Liver (tissue), 8 donors: ENCODE measurements at regions not wholly inside any gene's neighbourhood (a gene's known extent, or its start where the extent isn't known, plus 50 kb on each side); places are given as distances from the start of the nearest gene placed in this dataset.

Source experiments
- DNase-seq: peaks from one replicate; pipeline ENCODE4 v3.0.0-alpha.2; 2017; ENCODE audit warnings: low spot score
- H3K27ac ChIP-seq, 2 donors: one replicate each; pipeline ENCODE4 v1.7.0; 2013; ENCODE audit warnings: inconsistent platforms in 2 of 2, low read length in 2 of 2, control low read depth in 1 of 2, low read depth in 1 of 2, mild to moderate bottlenecking in 1 of 2
- H3K27me3 ChIP-seq, 4 donors: one replicate each; pipeline versions ENCODE4 v1.6.1 to v1.7.0; 2013; ENCODE audit warnings: low read length in 3 of 4, inconsistent platforms in 1 of 4, mild to moderate bottlenecking in 1 of 4, moderate library complexity in 1 of 4; ENCODE audit not compliant: control insufficient read depth in 4 of 4, insufficient read depth in 4 of 4
- H3K36me3 ChIP-seq, 4 donors: one replicate each; pipeline versions ENCODE4 v1.6.1 to v1.7.0; 2013; ENCODE audit warnings: low read length in 3 of 4, mild to moderate bottlenecking in 3 of 4, low read depth in 1 of 4, moderate library complexity in 1 of 4; ENCODE audit not compliant: control insufficient read depth in 4 of 4, insufficient read depth in 3 of 4
- H3K4me1 ChIP-seq, 4 donors: one replicate each; pipeline versions ENCODE4 v1.6.1 to v1.7.0; 2013; ENCODE audit warnings: low read length in 3 of 4, mild to moderate bottlenecking in 3 of 4, moderate library complexity in 1 of 4; ENCODE audit not compliant: control insufficient read depth in 4 of 4, insufficient read depth in 4 of 4
- H3K4me3 ChIP-seq, 3 donors: one replicate each; pipeline versions ENCODE4 v1.6.1 to v1.7.0; 2013; ENCODE audit warnings: low read length in 3 of 3, control low read depth in 1 of 3, low read depth in 1 of 3, mild to moderate bottlenecking in 1 of 3
- H3K9ac ChIP-seq, 2 donors: one replicate each; pipeline ENCODE4 v1.7.0; 2013; ENCODE audit warnings: low read length in 2 of 2, mild to moderate bottlenecking in 2 of 2, moderate library complexity in 2 of 2, control low read depth in 1 of 2, low read depth in 1 of 2
- H3K9me3 ChIP-seq, 4 donors: one replicate each; pipeline versions ENCODE4 v1.6.1 to v1.7.0; 2013; ENCODE audit warnings: low read length in 3 of 4; ENCODE audit not compliant: control insufficient read depth in 4 of 4
- ATF3 ChIP-seq: IDR thresholded peaks from 2 replicates; pipeline ENCODE4 v1.6.1; 2016; ENCODE audit warnings: antibody characterized with exemption
- EGR1 ChIP-seq, 2 donors: IDR thresholded peaks; 2 replicates each; pipeline ENCODE4 v1.6.1; 2016 to 2018; ENCODE audit warnings: antibody characterized with exemption in 2 of 2, low read depth in 2 of 2
- FOXA1 ChIP-seq: IDR thresholded peaks from 2 replicates; pipeline ENCODE4 v1.6.1; 2016; ENCODE audit warnings: antibody characterized with exemption
- FOXA2 ChIP-seq: IDR thresholded peaks from 2 replicates; pipeline ENCODE4 v1.6.1; 2016; ENCODE audit warnings: antibody characterized with exemption
- GABPA ChIP-seq, 2 donors: IDR thresholded peaks in 1 of 2; conservative IDR thresholded peaks in 1 of 2; 2 replicates each; pipeline ENCODE4 v1.6.1; 2016; ENCODE audit warnings: antibody characterized with exemption in 2 of 2, mild to moderate bottlenecking in 1 of 2, moderate library complexity in 1 of 2
- HNF4A ChIP-seq, 2 donors: conservative IDR thresholded peaks; 2 replicates each; pipeline ENCODE4 v1.6.1; 2016; ENCODE audit warnings: antibody characterized with exemption in 2 of 2, mild to moderate bottlenecking in 2 of 2
- HNF4G ChIP-seq: IDR thresholded peaks from 2 replicates; pipeline ENCODE4 v1.6.1; 2016; ENCODE audit warnings: antibody characterized with exemption
- JUND ChIP-seq, 2 donors: IDR thresholded peaks; 2 replicates each; pipeline ENCODE4 v1.6.1; 2016; ENCODE audit warnings: antibody characterized with exemption in 2 of 2
- MAX ChIP-seq: IDR thresholded peaks from 2 replicates; pipeline ENCODE4 v1.6.1; 2016; ENCODE audit warnings: antibody characterized with exemption
- NR2F2 ChIP-seq: IDR thresholded peaks from 2 replicates; pipeline ENCODE4 v1.6.1; 2016; ENCODE audit warnings: antibody characterized with exemption
- RAD21 ChIP-seq, 2 donors: IDR thresholded peaks; 2 replicates each; pipeline ENCODE4 v1.6.1; 2016; ENCODE audit warnings: antibody characterized with exemption in 2 of 2, mild to moderate bottlenecking in 2 of 2
- RXRA ChIP-seq, 2 donors: IDR thresholded peaks; 2 replicates each; pipeline ENCODE4 v1.6.1; 2017 to 2018; ENCODE audit warnings: antibody characterized with exemption in 2 of 2, mild to moderate bottlenecking in 1 of 2
- SP1 ChIP-seq: IDR thresholded peaks from 2 replicates; pipeline ENCODE4 v1.6.1; 2018; ENCODE audit warnings: antibody characterized with exemption, mild to moderate bottlenecking
- TAF1 ChIP-seq: conservative IDR thresholded peaks from 2 replicates; pipeline ENCODE4 v1.6.1; 2016; ENCODE audit warnings: antibody characterized with exemption, mild to moderate bottlenecking
- YY1 ChIP-seq: IDR thresholded peaks from 2 replicates; pipeline ENCODE4 v1.6.1; 2016; ENCODE audit warnings: antibody characterized with exemption, mild to moderate bottlenecking
- ZBTB33 ChIP-seq: IDR thresholded peaks from 2 replicates; pipeline ENCODE4 v1.6.1; 2016; ENCODE audit warnings: antibody characterized with exemption
- WGBS: extraction: QIAGEN DNeasy Blood & Tissue Kit; methylation state at CpG from one replicate; pipeline ENCODE4 v1.1.7; 2013; 5-methylcytosine and 5-hydroxymethylcytosine counted together
- TF ChIP-seq, protein P1 (sequence below): fragments of 150-350 bp; IDR thresholded peaks from 2 replicates; pipeline ENCODE4 v1.5.1; 2017; ENCODE audit warnings: improper control_type of control experiment, low read depth, low read length; ENCODE audit not compliant: missing input control
- TF ChIP-seq, protein P2 (sequence below): IDR thresholded peaks from 2 replicates; pipeline ENCODE4 v1.6.1; 2016; ENCODE audit warnings: antibody characterized with exemption, mild to moderate bottlenecking
- donor health status: healthy.
- donor health status: healthy.
- donor health status: healthy.
- donor health status: healthy.
- donor health status: healthy.

- no peaks in the 10 kb centered on the region for H3K4me1 ChIP-seq
- no peak for DNase-seq
- H3K27me3 ChIP-seq = no peaks in the 10 kb centered on the region
- H3K36me3 ChIP-seq = no peaks in the 10 kb centered on the region
- no peak for TF ChIP-seq YY1
- no peak for TF ChIP-seq HNF4A (conservative IDR thresholded peaks at IDR 0.05)
- TF ChIP-seq ATF3 = no peak
- TF ChIP-seq HNF4G = no peak
- TF ChIP-seq MAX = no peak
- TF ChIP-seq EGR1 (IDR thresholded peaks at IDR 0.05; ENCODE audit: low read depth in 2 of 2) = no peak
- no peak for TF ChIP-seq NR2F2
- TF ChIP-seq RXRA (IDR thresholded peaks at IDR 0.05) = no peak
- no peak for TF ChIP-seq SP1
- no peak for TF ChIP-seq TAF1
- TF ChIP-seq GABPA (IDR thresholded peaks at IDR 0.05 in 1 of 2, conservative IDR thresholded peaks at IDR 0.05 in 1 of 2) = no peak
- TF ChIP-seq FOXA2 = no peak
- no peak for TF ChIP-seq JUND (IDR thresholded peaks at IDR 0.05)
- TF ChIP-seq RAD21 (IDR thresholded peaks at IDR 0.05) = no peak
- no peak for TF ChIP-seq FOXA1
- TF ChIP-seq ZBTB33 = no peak
- TF ChIP-seq, protein P1, sequence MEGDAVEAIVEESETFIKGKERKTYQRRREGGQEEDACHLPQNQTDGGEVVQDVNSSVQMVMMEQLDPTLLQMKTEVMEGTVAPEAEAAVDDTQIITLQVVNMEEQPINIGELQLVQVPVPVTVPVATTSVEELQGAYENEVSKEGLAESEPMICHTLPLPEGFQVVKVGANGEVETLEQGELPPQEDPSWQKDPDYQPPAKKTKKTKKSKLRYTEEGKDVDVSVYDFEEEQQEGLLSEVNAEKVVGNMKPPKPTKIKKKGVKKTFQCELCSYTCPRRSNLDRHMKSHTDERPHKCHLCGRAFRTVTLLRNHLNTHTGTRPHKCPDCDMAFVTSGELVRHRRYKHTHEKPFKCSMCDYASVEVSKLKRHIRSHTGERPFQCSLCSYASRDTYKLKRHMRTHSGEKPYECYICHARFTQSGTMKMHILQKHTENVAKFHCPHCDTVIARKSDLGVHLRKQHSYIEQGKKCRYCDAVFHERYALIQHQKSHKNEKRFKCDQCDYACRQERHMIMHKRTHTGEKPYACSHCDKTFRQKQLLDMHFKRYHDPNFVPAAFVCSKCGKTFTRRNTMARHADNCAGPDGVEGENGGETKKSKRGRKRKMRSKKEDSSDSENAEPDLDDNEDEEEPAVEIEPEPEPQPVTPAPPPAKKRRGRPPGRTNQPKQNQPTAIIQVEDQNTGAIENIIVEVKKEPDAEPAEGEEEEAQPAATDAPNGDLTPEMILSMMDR = no peak
- TF ChIP-seq, protein P2, sequence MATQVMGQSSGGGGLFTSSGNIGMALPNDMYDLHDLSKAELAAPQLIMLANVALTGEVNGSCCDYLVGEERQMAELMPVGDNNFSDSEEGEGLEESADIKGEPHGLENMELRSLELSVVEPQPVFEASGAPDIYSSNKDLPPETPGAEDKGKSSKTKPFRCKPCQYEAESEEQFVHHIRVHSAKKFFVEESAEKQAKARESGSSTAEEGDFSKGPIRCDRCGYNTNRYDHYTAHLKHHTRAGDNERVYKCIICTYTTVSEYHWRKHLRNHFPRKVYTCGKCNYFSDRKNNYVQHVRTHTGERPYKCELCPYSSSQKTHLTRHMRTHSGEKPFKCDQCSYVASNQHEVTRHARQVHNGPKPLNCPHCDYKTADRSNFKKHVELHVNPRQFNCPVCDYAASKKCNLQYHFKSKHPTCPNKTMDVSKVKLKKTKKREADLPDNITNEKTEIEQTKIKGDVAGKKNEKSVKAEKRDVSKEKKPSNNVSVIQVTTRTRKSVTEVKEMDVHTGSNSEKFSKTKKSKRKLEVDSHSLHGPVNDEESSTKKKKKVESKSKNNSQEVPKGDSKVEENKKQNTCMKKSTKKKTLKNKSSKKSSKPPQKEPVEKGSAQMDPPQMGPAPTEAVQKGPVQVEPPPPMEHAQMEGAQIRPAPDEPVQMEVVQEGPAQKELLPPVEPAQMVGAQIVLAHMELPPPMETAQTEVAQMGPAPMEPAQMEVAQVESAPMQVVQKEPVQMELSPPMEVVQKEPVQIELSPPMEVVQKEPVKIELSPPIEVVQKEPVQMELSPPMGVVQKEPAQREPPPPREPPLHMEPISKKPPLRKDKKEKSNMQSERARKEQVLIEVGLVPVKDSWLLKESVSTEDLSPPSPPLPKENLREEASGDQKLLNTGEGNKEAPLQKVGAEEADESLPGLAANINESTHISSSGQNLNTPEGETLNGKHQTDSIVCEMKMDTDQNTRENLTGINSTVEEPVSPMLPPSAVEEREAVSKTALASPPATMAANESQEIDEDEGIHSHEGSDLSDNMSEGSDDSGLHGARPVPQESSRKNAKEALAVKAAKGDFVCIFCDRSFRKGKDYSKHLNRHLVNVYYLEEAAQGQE = no peak
- no peak overlapping the region for H3K27ac ChIP-seq
- H3K9me3 ChIP-seq = no peaks in the 10 kb centered on the region
- WGBS = 48% methylated on average over 3 of the region's 3 CpGs
- no peak overlapping the region for H3K4me3 ChIP-seq
- H3K9ac ChIP-seq = no peak overlapping the region
Measured at GRCh38 chr6:12431023-12431422, 140.9 kb downstream of the EDN1 start.

- no peak overlapping the region for H3K9ac ChIP-seq
- 70% methylated on average over 3 of the region's 3 CpGs for WGBS
- H3K27ac ChIP-seq = no peak overlapping the region
- DNase-seq = no peak
- peaks cover 2 to 6% (median 3%) of the 10 kb centered on the region in 4 donors for H3K4me1 ChIP-seq
- no peaks in the 10 kb centered on the region for H3K9me3 ChIP-seq
- no peak for TF ChIP-seq MAX
- TF ChIP-seq, protein P2 = no peak
- no peaks in the 10 kb centered on the region for H3K27me3 ChIP-seq
- H3K36me3 ChIP-seq = no peaks in the 10 kb centered on the region
- H3K4me3 ChIP-seq = no peak overlapping the region
Measured at GRCh38 chr6:12436224-12436623, 146.1 kb downstream of the EDN1 start.
